ENCODE measurements at regions not wholly inside any gene's neighbourhood (a gene's known extent, or its start where the extent isn't known, plus 50 kb on each side); places are given as distances from the start of the nearest gene placed in this dataset.

DNA sequence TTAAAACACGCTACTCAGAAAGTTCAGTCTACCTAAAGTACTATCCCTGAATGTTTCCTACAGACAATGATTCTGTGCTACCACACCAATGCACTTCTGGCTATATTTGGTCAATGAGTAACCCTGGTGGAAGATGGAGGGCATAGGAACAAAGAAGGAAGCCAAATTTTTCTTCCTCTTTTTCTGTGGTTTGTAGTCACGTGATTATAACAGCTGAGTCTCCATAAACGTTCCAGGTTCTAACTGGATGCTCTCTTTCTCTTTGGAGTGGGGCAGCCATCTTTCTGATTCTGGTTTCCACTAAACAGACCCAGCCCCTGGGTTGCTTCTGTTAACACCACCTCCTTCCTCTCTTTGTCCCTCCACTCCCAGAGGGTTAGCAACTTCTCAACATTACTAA lies 274.9 kb downstream of the CDH11 start:
- no peak for DNase-seq (ENCODE audit: low spot score in 2 of 2, unreplicated experiment in 2 of 2)
- Mint-ChIP-seq H3K36me3 (no peaks in the 10 kb centered on the region), H3K4me1 (peaks cover 9% of the 10 kb centered on the region), H3K9me3 (peaks cover 6% of the 10 kb centered on the region), H3K27ac (no peak overlapping the region), H3K27me3 (ENCODE audit: low read depth) (peaks cover 4% of the 10 kb centered on the region), H3K4me3 (no peak overlapping the region)
- TF ChIP-seq, protein P1, sequence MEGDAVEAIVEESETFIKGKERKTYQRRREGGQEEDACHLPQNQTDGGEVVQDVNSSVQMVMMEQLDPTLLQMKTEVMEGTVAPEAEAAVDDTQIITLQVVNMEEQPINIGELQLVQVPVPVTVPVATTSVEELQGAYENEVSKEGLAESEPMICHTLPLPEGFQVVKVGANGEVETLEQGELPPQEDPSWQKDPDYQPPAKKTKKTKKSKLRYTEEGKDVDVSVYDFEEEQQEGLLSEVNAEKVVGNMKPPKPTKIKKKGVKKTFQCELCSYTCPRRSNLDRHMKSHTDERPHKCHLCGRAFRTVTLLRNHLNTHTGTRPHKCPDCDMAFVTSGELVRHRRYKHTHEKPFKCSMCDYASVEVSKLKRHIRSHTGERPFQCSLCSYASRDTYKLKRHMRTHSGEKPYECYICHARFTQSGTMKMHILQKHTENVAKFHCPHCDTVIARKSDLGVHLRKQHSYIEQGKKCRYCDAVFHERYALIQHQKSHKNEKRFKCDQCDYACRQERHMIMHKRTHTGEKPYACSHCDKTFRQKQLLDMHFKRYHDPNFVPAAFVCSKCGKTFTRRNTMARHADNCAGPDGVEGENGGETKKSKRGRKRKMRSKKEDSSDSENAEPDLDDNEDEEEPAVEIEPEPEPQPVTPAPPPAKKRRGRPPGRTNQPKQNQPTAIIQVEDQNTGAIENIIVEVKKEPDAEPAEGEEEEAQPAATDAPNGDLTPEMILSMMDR (IDR thresholded peaks at IDR 0.05; ENCODE audit: unreplicated experiment), result no peak

DNA sequence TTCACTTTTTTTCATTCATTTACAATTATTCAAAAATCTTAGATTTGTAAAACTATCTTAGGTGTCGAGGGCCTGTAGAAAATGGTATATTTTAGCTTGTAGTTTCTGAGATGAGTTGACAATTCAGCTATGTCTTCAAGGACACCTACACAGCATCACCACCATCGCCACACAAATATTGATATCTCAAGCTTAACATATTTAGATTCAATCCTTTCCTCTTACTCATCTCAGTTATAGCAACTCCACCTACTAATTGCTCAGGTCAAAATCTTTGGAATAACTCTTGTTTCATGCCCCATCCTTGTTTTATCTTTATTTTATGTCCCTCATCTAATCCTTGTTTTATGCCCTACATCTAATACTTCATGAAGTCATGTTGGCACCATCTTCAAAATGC lies 276.8 kb downstream of the CDH11 start:
- TF ChIP-seq, protein P1 (IDR thresholded peaks at IDR 0.05; ENCODE audit: unreplicated experiment), result no peak
- DNase-seq (ENCODE audit: low spot score in 2 of 2, unreplicated experiment in 2 of 2), result no peak
- H3K36me3 Mint-ChIP-seq, result no peaks in the 10 kb centered on the region
- peaks cover 17% of the 10 kb centered on the region for H3K4me1 Mint-ChIP-seq
- peaks cover 3% of the 10 kb centered on the region for H3K27me3 Mint-ChIP-seq (ENCODE audit: low read depth)
- H3K4me3 Mint-ChIP-seq, result no peak overlapping the region
- peaks cover 5% of the 10 kb centered on the region for H3K9me3 Mint-ChIP-seq
- no peak overlapping the region for H3K27ac Mint-ChIP-seq

DNA sequence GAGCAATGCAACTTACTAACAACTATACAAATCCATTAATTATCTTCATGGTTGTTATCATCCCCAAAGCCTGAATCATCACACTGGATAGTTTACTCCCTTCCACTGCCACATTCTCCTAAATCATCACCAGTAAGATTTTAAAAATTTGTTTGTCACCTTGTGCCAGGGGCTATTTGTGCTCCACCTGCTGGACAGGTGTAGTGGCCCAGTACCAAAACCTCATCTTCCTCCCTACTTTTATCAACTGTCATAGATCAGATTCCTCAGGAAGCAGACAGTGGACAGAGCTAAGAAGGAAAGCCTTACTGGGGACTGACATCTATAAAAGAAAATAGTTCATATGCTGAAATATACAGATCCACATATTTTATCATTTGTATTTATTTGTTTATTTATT lies 280.4 kb downstream of the CDH11 start:
- no peak overlapping the region for H3K27ac Mint-ChIP-seq

DNA sequence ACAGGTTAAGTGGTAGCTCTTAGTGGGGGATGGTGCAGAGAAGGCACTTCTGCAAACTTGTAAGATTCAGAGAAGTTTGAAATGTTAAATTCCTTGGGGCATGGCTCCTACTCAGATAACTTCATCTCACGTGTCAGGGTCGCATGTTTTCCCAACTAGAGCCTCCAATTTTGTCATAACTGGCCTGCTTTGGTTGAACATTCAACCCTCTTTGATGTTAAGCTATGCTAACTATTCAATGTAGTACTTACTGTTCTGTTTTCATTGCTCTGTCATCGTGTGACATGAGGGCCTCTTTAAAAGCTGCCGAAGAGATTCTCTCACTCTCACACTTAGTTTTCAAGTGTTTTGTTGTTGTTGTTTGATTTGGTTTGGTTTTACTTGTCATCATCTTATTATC lies 280.8 kb downstream of the CDH11 start:
- H3K4me1 Mint-ChIP-seq, result peaks cover 17% of the 10 kb centered on the region
- no peak for DNase-seq (ENCODE audit: low spot score in 2 of 2, unreplicated experiment in 2 of 2)
- H3K36me3 Mint-ChIP-seq, result no peaks in the 10 kb centered on the region
- peaks cover 5% of the 10 kb centered on the region for H3K9me3 Mint-ChIP-seq
- H3K4me3 Mint-ChIP-seq, result no peak overlapping the region
- H3K27ac Mint-ChIP-seq, result no peak overlapping the region
- TF ChIP-seq, protein P1 (IDR thresholded peaks at IDR 0.05; ENCODE audit: unreplicated experiment), result no peak
- peaks cover 8% of the 10 kb centered on the region for H3K27me3 Mint-ChIP-seq (ENCODE audit: low read depth)

More for the DNA sequence above, 280.4 kb downstream of the CDH11 start:
- TF ChIP-seq, protein P1 (IDR thresholded peaks at IDR 0.05; ENCODE audit: unreplicated experiment), result no peak
- no peak for DNase-seq (ENCODE audit: low spot score in 2 of 2, unreplicated experiment in 2 of 2)
- no peaks in the 10 kb centered on the region for H3K36me3 Mint-ChIP-seq
- no peak overlapping the region for H3K4me3 Mint-ChIP-seq
- peaks cover 8% of the 10 kb centered on the region for H3K27me3 Mint-ChIP-seq (ENCODE audit: low read depth)
- peaks cover 5% of the 10 kb centered on the region for H3K9me3 Mint-ChIP-seq
- H3K4me1 Mint-ChIP-seq, result peaks cover 17% of the 10 kb centered on the region

DNA sequence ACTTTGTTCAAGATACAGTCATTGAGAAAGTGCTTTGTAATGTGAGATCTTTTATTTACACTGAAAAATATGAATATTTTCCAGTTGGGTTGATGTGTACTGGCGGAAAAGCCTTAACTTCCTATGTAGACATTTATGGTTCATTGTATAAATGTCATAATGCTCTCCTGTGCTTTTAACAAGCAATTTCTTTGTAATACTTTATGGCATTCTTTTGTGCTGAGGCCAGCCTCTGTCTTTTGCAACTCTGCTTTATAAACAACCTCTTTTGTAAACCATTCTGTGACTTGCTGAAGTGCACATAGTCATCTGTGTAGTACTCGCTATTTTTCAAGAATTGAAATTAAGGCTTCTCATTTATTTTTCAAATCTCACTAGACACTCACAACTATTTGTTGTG lies 291.2 kb downstream of the CDH11 start:
- Mint-ChIP-seq H3K27me3 (ENCODE audit: low read depth) (peaks cover 2% of the 10 kb centered on the region), H3K9me3 (peaks cover 28% of the 10 kb centered on the region), H3K27ac (no peak overlapping the region), H3K4me3 (no peak overlapping the region), H3K36me3 (peaks cover 2% of the 10 kb centered on the region), H3K4me1 (no peaks in the 10 kb centered on the region)
- TF ChIP-seq, protein P1 (IDR thresholded peaks at IDR 0.05; ENCODE audit: unreplicated experiment), result no peak
- no peak for DNase-seq (ENCODE audit: low spot score in 2 of 2, unreplicated experiment in 2 of 2)

DNA sequence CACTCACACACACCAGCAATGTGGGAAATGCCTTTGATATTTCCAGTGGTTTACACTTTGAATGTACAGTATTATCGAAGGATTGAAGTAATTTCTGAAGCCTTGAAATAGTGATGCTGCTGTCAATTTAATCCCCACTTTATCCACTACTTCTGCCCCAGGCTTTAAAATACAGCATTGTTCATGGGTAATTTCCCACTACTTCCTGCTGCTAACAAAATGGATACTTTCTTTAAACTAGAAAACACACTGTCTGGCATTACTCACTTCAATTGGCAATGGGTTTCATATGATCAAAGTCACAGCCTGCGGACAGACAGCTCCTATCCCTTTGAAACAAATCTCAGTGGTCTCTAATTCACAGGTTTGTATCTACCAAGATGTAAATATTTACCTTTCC lies 292.2 kb downstream of the CDH11 start:
- no peak for DNase-seq (ENCODE audit: low spot score in 2 of 2, unreplicated experiment in 2 of 2)
- Mint-ChIP-seq H3K36me3 (peaks cover 2% of the 10 kb centered on the region), H3K27ac (no peak overlapping the region), H3K4me1 (no peaks in the 10 kb centered on the region), H3K9me3 (peaks cover 37% of the 10 kb centered on the region), H3K27me3 (ENCODE audit: low read depth) (peaks cover 2% of the 10 kb centered on the region), H3K4me3 (no peak overlapping the region)
- TF ChIP-seq, protein P1 (IDR thresholded peaks at IDR 0.05; ENCODE audit: unreplicated experiment), result no peak

Data from mesothelial cell of epicardium (in vitro differentiated cells).